GM12878 (cell line): ENCODE measurements at regions not wholly inside any gene's neighbourhood (a gene's known extent, or its start where the extent isn't known, plus 50 kb on each side); places are given as distances from the start of the nearest gene placed in this dataset.
"Not testable (repeated sequence)": the region's sequence is repeated elsewhere in the genome, so short reads cannot be mapped to it uniquely, and the experiment has no call there.

Source experiments
- ATAC-seq: fragments of 200-7000 bp; cut with Tn5 transposase; 3 replicates; pipeline ENCODE4 v1.9.1; 2020; ENCODE audit warnings: mild to moderate bottlenecking, moderate library complexity
- BruUV-seq: library from RNA; stranded (reverse); fragments of 400-500 nt; replicated peaks from 2 replicates; lab custom pipeline; 2021; lab: Mats Ljungman, UMichigan
- CTCF ChIA-PET: fragments of 300-600 bp; sonication (Branson Sonifier 250); formaldehyde crosslinking; extraction: SDS; loops from one replicate; lab custom pipeline; 2021; ENCODE audit warnings: inconsistent platforms; lab: Yijun Ruan, JAX
- POLR2A ChIA-PET: fragments of 350-600 bp; formaldehyde crosslinking; extraction: SDS; loops from one replicate; lab custom pipeline; 2021; ENCODE audit warnings: inconsistent platforms; lab: Charles Lee
- RAD21 ChIA-PET: fragments of 300-600 bp; sonication (Branson Sonifier 250); formaldehyde crosslinking; loops from one replicate; lab custom pipeline; 2023; ENCODE audit warnings: antibody characterized with exemption; ENCODE audit not compliant: unreplicated experiment; lab: Charles Lee
- SMC1A ChIA-PET: fragments of 300-600 bp; sonication (Branson Sonifier 250); formaldehyde crosslinking; loops from one replicate; lab custom pipeline; 2023; ENCODE audit not compliant: unreplicated experiment, uncharacterized antibody; lab: Charles Lee
- DNase-seq: peaks from one replicate; pipeline ENCODE4 v3.0.0-alpha.2; 2011; ENCODE audit warnings: low read depth, low spot score
- FAIRE-seq: peaks from 3 replicates; lab custom pipeline; 2011; peaks lifted over from hg19 to GRCh38; lab: Jason Lieb, UNC
- H2AFZ ChIP-seq: 2 replicates; pipeline ENCODE4 v1.6.0; 2011; ENCODE audit warnings: low read depth, low read length, control low read depth; ENCODE audit not compliant: control insufficient read depth
- H3K27ac ChIP-seq: 2 replicates; pipeline ENCODE4 v1.5.1; 2011; ENCODE audit warnings: control low read depth; ENCODE audit not compliant: control insufficient read depth, insufficient read depth
- H3K27me3 ChIP-seq, 2 experiments: replicated peaks in 1 of 2; 2 replicates each; pipeline versions ENCODE4 v1.6.0 to v1.6.1; 2011; ENCODE audit warnings: low read length in 1 of 2; ENCODE audit not compliant: control insufficient read depth in 2 of 2, insufficient read depth in 2 of 2
- H3K36me3 ChIP-seq, 2 experiments: 2 replicates each; pipeline ENCODE4 v1.5.1; 2011; ENCODE audit warnings: low read length in 1 of 2; ENCODE audit not compliant: control insufficient read depth in 2 of 2, insufficient read depth in 2 of 2
- H3K4me1 ChIP-seq: 2 replicates; pipeline ENCODE4 v1.6.1; 2011; ENCODE audit warnings: mild to moderate bottlenecking, low read length, moderate library complexity, mixed read lengths; ENCODE audit not compliant: control insufficient read depth, insufficient read depth
- H3K4me2 ChIP-seq: 2 replicates; pipeline ENCODE4 v1.6.0; 2011; ENCODE audit warnings: control low read depth; ENCODE audit not compliant: control insufficient read depth, insufficient read depth
- H3K4me3 ChIP-seq: fragments of 200-600 bp; sonication (generic); 2 replicates; pipeline ENCODE4 v1.5.1; 2016
- H3K79me2 ChIP-seq: 2 replicates; pipeline ENCODE4 v1.6.0; 2011; ENCODE audit warnings: low read length; ENCODE audit not compliant: control insufficient read depth, insufficient read depth
- H3K9ac ChIP-seq: 2 replicates; pipeline ENCODE4 v1.8.0; 2011; ENCODE audit warnings: low read length, control low read depth, mixed read lengths; ENCODE audit not compliant: control insufficient read depth, insufficient read depth
- H3K9me3 ChIP-seq: replicated peaks from 3 replicates; pipeline ENCODE4 v1.5.1; 2011; ENCODE audit warnings: mild to moderate bottlenecking, low read length; ENCODE audit not compliant: control insufficient read depth, insufficient read depth
- H4K20me1 ChIP-seq: 2 replicates; pipeline ENCODE4 v1.6.0; 2011; ENCODE audit not compliant: control insufficient read depth, insufficient read depth
- WGBS: methylation state at CpG from one replicate; pipeline ENCODE4 v1.1.6; 2016; ENCODE audit warnings: low lambda C conversion rate; ENCODE audit not compliant: insufficient replicate concordance, insufficient coverage; ENCODE audit errors: missing lambda C conversion rate; 5-methylcytosine and 5-hydroxymethylcytosine counted together
- in situ Hi-C: fragments of 300-500 bp; cut with MboI; formaldehyde crosslinking; loops from 9 replicates; pipeline ENCODE4 v1.14.3; 2018; ENCODE audit warnings: mixed read lengths
- intact Hi-C: fragments of 100-400 bp; cut with micrococcal nuclease; formaldehyde crosslinking; loops from one replicate; pipeline ENCODE4 v1.14.2; 2022; ENCODE audit not compliant: unreplicated experiment

GRCh38 chr9:138216817-138217216 is 339.2 kb downstream of the CACNA1B start:
- BruUV-seq, CTCF ChIA-PET, H3K27me3 ChIP-seq, DNase-seq, intact Hi-C loops, H3K9me3 ChIP-seq, POLR2A ChIA-PET, H3K4me3 ChIP-seq, ATAC-seq, H3K27ac ChIP-seq, H3K4me1 ChIP-seq, H3K4me2 ChIP-seq, RAD21 ChIA-PET, H3K36me3 ChIP-seq, H3K79me2 ChIP-seq, FAIRE-seq, H4K20me1 ChIP-seq, H2AFZ ChIP-seq, H3K9ac ChIP-seq, SMC1A ChIA-PET, in situ Hi-C loops: not testable (repeated sequence)
- 38% methylated on average over 3 of the region's 9 CpGs for WGBS

DNA sequence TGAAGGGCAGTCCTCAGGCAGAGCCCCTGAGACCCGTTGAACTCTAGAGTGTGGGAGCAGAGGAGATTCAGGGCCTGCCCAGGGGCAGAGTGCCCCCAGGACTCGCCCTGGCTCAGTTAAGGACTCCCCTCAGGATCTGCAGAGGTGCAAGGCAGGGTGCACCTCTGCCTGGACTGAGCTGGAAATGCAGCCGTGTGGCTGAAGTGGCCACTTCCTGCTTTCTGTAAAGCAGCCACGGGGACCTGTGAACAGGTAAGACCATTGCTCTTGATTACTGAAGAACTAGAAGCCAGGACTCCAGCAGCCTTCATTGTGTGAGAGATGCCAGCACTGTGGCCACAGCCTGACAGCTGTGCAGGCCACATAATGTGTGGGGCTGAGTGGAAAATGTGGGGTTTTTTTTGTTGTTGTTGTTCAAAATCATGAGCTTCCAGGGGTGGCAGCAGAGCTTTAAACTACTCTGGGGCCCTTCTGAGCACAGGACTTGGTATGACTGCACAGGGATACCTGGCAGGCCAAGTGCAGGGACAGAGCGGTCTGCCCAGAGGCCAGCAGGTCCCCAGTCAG is 339.8 kb downstream of the CACNA1B start:
- H3K4me1 ChIP-seq, RAD21 ChIA-PET, H3K9ac ChIP-seq, H3K4me2 ChIP-seq, H3K9me3 ChIP-seq, ATAC-seq, H3K36me3 ChIP-seq, H3K27me3 ChIP-seq, H3K4me3 ChIP-seq, BruUV-seq, intact Hi-C loops, DNase-seq, H2AFZ ChIP-seq, in situ Hi-C loops, POLR2A ChIA-PET, CTCF ChIA-PET, H3K79me2 ChIP-seq, SMC1A ChIA-PET, H3K27ac ChIP-seq, FAIRE-seq, H4K20me1 ChIP-seq: not testable (repeated sequence)
- WGBS, result 13% methylated on average over 3 of the region's 5 CpGs

GRCh38 chr9:138219249-138219648 is 341.7 kb downstream of the CACNA1B start:
- H3K27me3 ChIP-seq, SMC1A ChIA-PET, H4K20me1 ChIP-seq, ATAC-seq, in situ Hi-C loops, H3K79me2 ChIP-seq, CTCF ChIA-PET, FAIRE-seq, BruUV-seq, RAD21 ChIA-PET, DNase-seq, intact Hi-C loops, H3K4me3 ChIP-seq, H3K4me1 ChIP-seq, H3K4me2 ChIP-seq, H3K36me3 ChIP-seq, POLR2A ChIA-PET, H3K27ac ChIP-seq, H2AFZ ChIP-seq, H3K9ac ChIP-seq, H3K9me3 ChIP-seq: not testable (repeated sequence)
- 65% methylated on average over 13 of the region's 17 CpGs for WGBS

- BruUV-seq, result not testable (repeated sequence)
These were observed 344.0 kb downstream of the CACNA1B start for GRCh38 chr9:138221446-138222054.

More at GRCh38 chr9:138221446-138222054, 344.0 kb downstream of the CACNA1B start:
- ATAC-seq, RAD21 ChIA-PET, SMC1A ChIA-PET, H4K20me1 ChIP-seq, in situ Hi-C loops, FAIRE-seq, H3K4me1 ChIP-seq, H3K9me3 ChIP-seq, CTCF ChIA-PET, H3K27ac ChIP-seq, H3K9ac ChIP-seq, H3K27me3 ChIP-seq, H3K4me3 ChIP-seq, H3K79me2 ChIP-seq, H3K4me2 ChIP-seq, H3K36me3 ChIP-seq, POLR2A ChIA-PET, DNase-seq, intact Hi-C loops, H2AFZ ChIP-seq: not testable (repeated sequence)
- WGBS, result 51% methylated on average over 2 of the region's 18 CpGs
